Body of pancreas (tissue), 4 donors: ENCODE measurements at regions not wholly inside any gene's neighbourhood (a gene's known extent, or its start where the extent isn't known, plus 50 kb on each side); places are given as distances from the start of the nearest gene placed in this dataset.

Experiments used
- POLR2A ChIP-seq, 3 donors: fragments of 450-650 bp; IDR thresholded peaks; one replicate each; pipeline ENCODE4 v1.6.1; 2016; ENCODE audit warnings: antibody characterized with exemption in 3 of 3, mild to moderate bottlenecking in 2 of 3
- TF ChIP-seq, protein P1 (sequence below), 7 experiments: fragments of 450-650 bp in 4 of 7; fragments of 200-600 bp in 3 of 7; sonication (generic) in 3 of 7; IDR thresholded peaks; one replicate each; pipeline ENCODE4 v1.5.1; 2016 to 2019; ENCODE audit warnings: antibody characterized with exemption in 7 of 7

DNA sequence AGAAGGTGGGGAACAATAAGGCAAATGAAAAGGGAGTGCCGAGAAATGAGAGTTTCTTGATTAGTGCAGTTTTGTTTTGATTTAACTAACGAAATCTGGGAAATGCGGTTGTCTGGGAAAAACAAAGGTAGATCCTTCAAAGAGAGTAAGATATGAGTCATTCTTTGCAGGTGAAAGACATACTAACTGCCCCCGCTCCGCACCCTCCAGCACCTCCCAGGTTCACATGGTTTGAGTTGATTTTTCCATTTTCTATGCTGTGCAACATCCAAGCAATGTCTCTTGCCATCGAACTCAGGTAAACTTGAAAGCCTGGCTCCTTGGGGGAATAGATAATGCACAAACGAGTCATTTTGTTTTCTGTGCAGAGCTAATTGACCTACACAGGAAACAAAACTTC, 84.1 kb upstream of the KLF12 start:
- no peak for TF ChIP-seq POLR2A (IDR thresholded peaks at IDR 0.05)
- TF ChIP-seq, protein P1, sequence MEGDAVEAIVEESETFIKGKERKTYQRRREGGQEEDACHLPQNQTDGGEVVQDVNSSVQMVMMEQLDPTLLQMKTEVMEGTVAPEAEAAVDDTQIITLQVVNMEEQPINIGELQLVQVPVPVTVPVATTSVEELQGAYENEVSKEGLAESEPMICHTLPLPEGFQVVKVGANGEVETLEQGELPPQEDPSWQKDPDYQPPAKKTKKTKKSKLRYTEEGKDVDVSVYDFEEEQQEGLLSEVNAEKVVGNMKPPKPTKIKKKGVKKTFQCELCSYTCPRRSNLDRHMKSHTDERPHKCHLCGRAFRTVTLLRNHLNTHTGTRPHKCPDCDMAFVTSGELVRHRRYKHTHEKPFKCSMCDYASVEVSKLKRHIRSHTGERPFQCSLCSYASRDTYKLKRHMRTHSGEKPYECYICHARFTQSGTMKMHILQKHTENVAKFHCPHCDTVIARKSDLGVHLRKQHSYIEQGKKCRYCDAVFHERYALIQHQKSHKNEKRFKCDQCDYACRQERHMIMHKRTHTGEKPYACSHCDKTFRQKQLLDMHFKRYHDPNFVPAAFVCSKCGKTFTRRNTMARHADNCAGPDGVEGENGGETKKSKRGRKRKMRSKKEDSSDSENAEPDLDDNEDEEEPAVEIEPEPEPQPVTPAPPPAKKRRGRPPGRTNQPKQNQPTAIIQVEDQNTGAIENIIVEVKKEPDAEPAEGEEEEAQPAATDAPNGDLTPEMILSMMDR (IDR thresholded peaks at IDR 0.05), result no peak
